Thymus (tissue), 11 donors: ENCODE measurements at regions not wholly inside any gene's neighbourhood (a gene's known extent, or its start where the extent isn't known, plus 50 kb on each side); places are given as distances from the start of the nearest gene placed in this dataset.
"Not testable (repeated sequence)": the region's sequence is repeated elsewhere in the genome, so short reads cannot be mapped to it uniquely, and the experiment has no call there.

Experiments used
- DNase-seq, 9 donors: peaks; one replicate each; pipeline ENCODE4 v3.0.0-alpha.2; 2013; ENCODE audit warnings: low spot score in 9 of 9, low read depth in 6 of 9, missing footprints in 1 of 9
- H3K27ac ChIP-seq, 2 donors: one replicate each; pipeline ENCODE4 v1.5.1; 2013; ENCODE audit warnings: control low read depth in 1 of 2, low read depth in 1 of 2, low read length in 1 of 2, mild to moderate bottlenecking in 1 of 2, moderate library complexity in 1 of 2
- H3K27me3 ChIP-seq, 2 donors: one replicate each; pipeline ENCODE4 v1.5.1; 2013; ENCODE audit warnings: low read length in 1 of 2; ENCODE audit not compliant: control insufficient read depth in 2 of 2, insufficient read depth in 1 of 2
- H3K36me3 ChIP-seq, 2 donors: one replicate each; pipeline ENCODE4 v1.5.1; 2013; ENCODE audit warnings: low read length in 1 of 2, mild to moderate bottlenecking in 1 of 2, moderate library complexity in 1 of 2; ENCODE audit not compliant: control insufficient read depth in 2 of 2, insufficient read depth in 2 of 2
- H3K4me1 ChIP-seq, 2 donors: one replicate each; pipeline ENCODE4 v1.5.1; 2013; ENCODE audit warnings: low read length in 2 of 2; ENCODE audit not compliant: control insufficient read depth in 2 of 2, insufficient read depth in 2 of 2
- H3K4me3 ChIP-seq, 2 donors: one replicate each; pipeline ENCODE4 v1.5.1; 2013; ENCODE audit warnings: low read length in 2 of 2, control low read depth in 1 of 2, mild to moderate bottlenecking in 1 of 2
- H3K9me3 ChIP-seq, 2 donors: one replicate each; pipeline ENCODE4 v1.5.1; 2013; ENCODE audit warnings: low read length in 1 of 2, mild to moderate bottlenecking in 1 of 2; ENCODE audit not compliant: control insufficient read depth in 2 of 2, insufficient read depth in 1 of 2
- WGBS: extraction: QIAGEN DNeasy Blood & Tissue Kit; methylation state at CpG from one replicate; pipeline ENCODE4 v1.1.7; 2013; 5-methylcytosine and 5-hydroxymethylcytosine counted together
- donor health status: healthy.

- Histone ChIP-seq H3K27me3 (no peaks in the 10 kb centered on the region), H3K4me1 (no peaks in the 10 kb centered on the region), H3K9me3 (no peaks in the 10 kb centered on the region), H3K27ac (no peak overlapping the region), H3K36me3 (no peaks in the 10 kb centered on the region), H3K4me3 (no peak overlapping the region)
- DNase-seq, result no peak
- WGBS, result 90% methylated on average over 6 of the region's 6 CpGs
These were observed 52.7 kb downstream of the COL6A6 start for GRCh38 chr3:130569461-130570365.

DNA sequence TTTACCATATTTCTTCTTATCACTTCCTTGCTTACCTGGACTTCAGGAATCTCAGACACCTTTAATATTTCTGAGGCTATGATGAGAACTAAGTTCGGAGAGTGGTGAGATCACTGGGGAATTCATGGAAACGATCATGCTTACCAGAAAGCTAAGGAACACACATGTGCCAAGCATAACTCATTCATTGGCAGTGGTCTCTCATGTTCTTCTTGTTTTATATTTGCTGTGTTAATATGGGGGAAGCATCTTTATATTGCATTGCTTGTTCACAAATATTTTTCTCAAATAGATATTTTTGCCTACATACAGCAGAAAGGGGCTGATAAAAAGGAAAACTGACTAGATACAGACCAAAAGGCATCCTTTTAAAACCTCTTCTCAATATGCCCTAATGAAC is 55.8 kb downstream of the COL6A6 start:
- no peaks in the 10 kb centered on the region for H3K4me1 ChIP-seq
- H3K27me3 ChIP-seq, result no peaks in the 10 kb centered on the region
- DNase-seq, result no peak
- H3K27ac ChIP-seq, result no peak overlapping the region
- H3K9me3 ChIP-seq, result no peaks in the 10 kb centered on the region
- H3K36me3 ChIP-seq, result no peaks in the 10 kb centered on the region
- WGBS, result 93% methylated on average over 2 of the region's 2 CpGs
- H3K4me3 ChIP-seq, result no peak overlapping the region

- no peak overlapping the region for H3K4me3 ChIP-seq
- no peaks in the 10 kb centered on the region for H3K27me3 ChIP-seq
- H3K36me3 ChIP-seq, result no peaks in the 10 kb centered on the region
- H3K27ac ChIP-seq, result no peak overlapping the region
- 95% methylated on average over 3 of the region's 3 CpGs for whole genome bisulfite sequencing
- H3K4me1 ChIP-seq, result no peaks in the 10 kb centered on the region
- no peaks in the 10 kb centered on the region for H3K9me3 ChIP-seq
- DNase-seq, result no peak
These were observed 59.6 kb downstream of the COL6A6 start for GRCh38 chr3:130576375-130577266.

GRCh38 chr3:130582457-130583153 is 65.6 kb downstream of the COL6A6 start:
- Histone ChIP-seq H3K4me3 (no peak overlapping the region), H3K9me3 (no peaks in the 10 kb centered on the region), H3K27ac (no peak overlapping the region), H3K36me3 (no peaks in the 10 kb centered on the region), H3K4me1 (no peaks in the 10 kb centered on the region), H3K27me3 (no peaks in the 10 kb centered on the region)
- DNase-seq, result no peak

DNA sequence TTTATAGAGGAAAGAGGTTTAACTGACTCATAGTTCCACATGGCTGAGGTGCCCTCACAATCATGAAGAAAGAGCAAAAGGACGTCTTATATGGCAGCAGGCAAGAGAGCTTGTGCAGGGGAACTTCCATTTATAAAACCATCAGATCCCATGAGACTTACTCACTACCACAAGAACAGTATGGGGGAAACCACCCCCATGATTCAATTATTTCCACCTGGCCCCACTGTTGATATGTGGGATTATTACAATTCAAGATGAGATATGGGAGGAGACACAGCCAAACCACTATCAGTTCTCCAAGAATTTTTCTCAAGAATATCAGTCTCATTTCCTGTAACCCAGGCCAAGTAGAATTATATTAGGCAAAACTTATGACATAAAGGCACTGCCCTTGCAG is 77.8 kb downstream of the COL6A6 start:
- WGBS, result 86% methylated on average over 1 of the region's 1 CpG
- H3K9me3 ChIP-seq, result not testable (repeated sequence)

DNA sequence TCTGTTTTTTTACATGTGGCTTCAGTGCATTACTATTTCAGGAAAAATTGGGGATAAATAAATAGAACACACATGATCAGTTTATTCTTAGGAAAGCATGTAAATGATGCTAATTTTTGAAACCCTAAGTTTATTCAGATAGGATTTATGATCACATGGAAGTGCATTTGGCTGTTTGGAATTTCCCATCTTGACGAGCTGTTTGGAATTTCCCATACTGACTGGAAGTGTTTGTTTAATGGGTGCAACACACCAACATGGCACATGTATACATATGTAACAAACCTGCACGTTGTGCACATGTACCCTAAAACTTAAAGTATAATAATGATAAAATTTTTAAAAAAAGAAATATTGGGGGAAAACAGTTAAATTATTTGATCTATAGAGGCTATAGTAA is 79.5 kb downstream of the COL6A6 start:
- 85% methylated on average over 2 of the region's 2 CpGs for WGBS
- no peak for DNase-seq
- H3K4me1 ChIP-seq, result no peaks in the 10 kb centered on the region
- no peaks in the 10 kb centered on the region for H3K9me3 ChIP-seq
- H3K4me3 ChIP-seq, result no peak overlapping the region
- no peak overlapping the region for H3K27ac ChIP-seq
- no peaks in the 10 kb centered on the region for H3K27me3 ChIP-seq
- no peaks in the 10 kb centered on the region for H3K36me3 ChIP-seq

More for the DNA sequence above, 77.8 kb downstream of the COL6A6 start:
- not testable (repeated sequence) for H3K27me3 ChIP-seq, H3K36me3 ChIP-seq, DNase-seq, H3K4me3 ChIP-seq, H3K4me1 ChIP-seq, H3K27ac ChIP-seq

GRCh38 chr3:130601442-130601971 is 84.5 kb downstream of the COL6A6 start:
- DNase-seq, result no peak
- H3K27me3 ChIP-seq, result no peaks in the 10 kb centered on the region
- H3K27ac ChIP-seq, result no peak overlapping the region
- no peaks in the 10 kb centered on the region for H3K36me3 ChIP-seq
- 94% methylated on average over 4 of the region's 4 CpGs for WGBS
- H3K4me3 ChIP-seq, result no peak overlapping the region
- no peaks in the 10 kb centered on the region for H3K4me1 ChIP-seq
- no peaks in the 10 kb centered on the region for H3K9me3 ChIP-seq

DNA sequence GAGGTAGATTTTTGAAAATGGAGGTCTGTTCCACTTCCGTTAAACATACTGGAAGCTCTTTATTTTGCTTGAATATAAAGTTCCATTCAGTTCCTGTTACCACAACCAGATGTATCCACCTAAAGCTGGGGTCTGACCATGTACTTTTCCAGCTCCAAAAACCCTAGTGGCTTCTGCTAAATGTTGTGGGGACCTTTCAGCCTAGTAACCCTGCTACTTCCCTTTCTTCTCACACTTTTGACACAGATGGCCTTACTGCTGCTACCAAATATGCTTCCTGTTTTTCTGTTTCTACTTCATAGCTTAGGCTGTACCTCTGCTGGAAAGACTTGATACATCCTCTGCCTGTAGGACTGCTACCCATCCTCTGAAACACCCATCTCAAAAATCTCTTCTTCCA is 87.8 kb downstream of the COL6A6 start:
- DNase-seq, result no peak
- Histone ChIP-seq H3K27ac (no peak overlapping the region), H3K36me3 (no peaks in the 10 kb centered on the region), H3K27me3 (no peaks in the 10 kb centered on the region), H3K9me3 (no peaks in the 10 kb centered on the region), H3K4me1 (no peaks in the 10 kb centered on the region), H3K4me3 (no peak overlapping the region)
- WGBS, result 88% methylated on average over 1 of the region's 1 CpG
